ENCODE measurements at regions not wholly inside any gene's neighbourhood (a gene's known extent, or its start where the extent isn't known, plus 50 kb on each side); places are given as distances from the start of the nearest gene placed in this dataset.
"Not testable (repeated sequence)": the region's sequence is repeated elsewhere in the genome, so short reads cannot be mapped to it uniquely, and the experiment has no call there.

- DNase-seq (ENCODE audit: low spot score): no peak
Measured at GRCh38 chr3:176870451-176870850, 326.8 kb downstream of the TBL1XR1 start.

- DNase-seq (ENCODE audit: low spot score): no peak
Measured at GRCh38 chr3:176867681-176868663, 329.3 kb downstream of the TBL1XR1 start.

GRCh38 chr3:176861137-176861536 is 336.1 kb downstream of the TBL1XR1 start:
- no peak for DNase-seq (ENCODE audit: low spot score)

- no peak for DNase-seq (ENCODE audit: low spot score)
Measured at GRCh38 chr3:176856721-176857120, 340.6 kb downstream of the TBL1XR1 start.

GRCh38 chr3:176855901-176856486 is 341.3 kb downstream of the TBL1XR1 start:
- DNase-seq (ENCODE audit: low spot score): no peak

- DNase-seq (ENCODE audit: low spot score): no peak
Measured at GRCh38 chr3:176855213-176855612, 342.1 kb downstream of the TBL1XR1 start.

- DNase-seq (ENCODE audit: low spot score): no peak
Measured at GRCh38 chr3:176850498-176850897, 346.8 kb downstream of the TBL1XR1 start.

- DNase-seq (ENCODE audit: low spot score): no peak
Measured at GRCh38 chr3:176848431-176849214, 348.7 kb downstream of the TBL1XR1 start.

GRCh38 chr3:176842914-176843313 is 354.4 kb downstream of the TBL1XR1 start:
- DNase-seq (ENCODE audit: low spot score): no peak

- no peak for DNase-seq (ENCODE audit: low spot score)
Measured at GRCh38 chr3:176840641-176841286, 356.5 kb downstream of the TBL1XR1 start.

GRCh38 chr3:176839901-176840300 is 357.4 kb downstream of the TBL1XR1 start:
- DNase-seq (ENCODE audit: low spot score): no peak

- DNase-seq (ENCODE audit: low spot score): no peak
Measured at GRCh38 chr3:176839466-176839865, 357.8 kb downstream of the TBL1XR1 start.

GRCh38 chr3:176827244-176827643 is 370.0 kb downstream of the TBL1XR1 start:
- not testable (repeated sequence) for DNase-seq (ENCODE audit: low spot score)

GRCh38 chr3:176824811-176825210 is 372.5 kb downstream of the TBL1XR1 start:
- no peak for DNase-seq (ENCODE audit: low spot score)

GRCh38 chr3:176820764-176821163 is 376.5 kb downstream of the TBL1XR1 start:
- DNase-seq (ENCODE audit: low spot score): no peak

GRCh38 chr3:176816937-176817336 is 380.3 kb downstream of the TBL1XR1 start:
- no peak for DNase-seq (ENCODE audit: low spot score)

GRCh38 chr3:176814285-176814684 is 383.0 kb downstream of the TBL1XR1 start:
- DNase-seq (ENCODE audit: low spot score): peak; percentile 27

- DNase-seq (ENCODE audit: low spot score): no peak
Measured at GRCh38 chr3:176807938-176808337, 389.3 kb downstream of the TBL1XR1 start.

GRCh38 chr3:176799675-176800074 is 397.6 kb downstream of the TBL1XR1 start:
- no peak for DNase-seq (ENCODE audit: low spot score)

GRCh38 chr3:176798680-176799079 is 398.6 kb downstream of the TBL1XR1 start:
- no peak for DNase-seq (ENCODE audit: low spot score)

- DNase-seq (ENCODE audit: low spot score): no peak
Measured at GRCh38 chr3:176796371-176796770, 400.9 kb downstream of the TBL1XR1 start.

- DNase-seq (ENCODE audit: low spot score): no peak
Measured at GRCh38 chr3:176795891-176796290, 401.4 kb downstream of the TBL1XR1 start.

Measured in activated CD4-positive, alpha-beta T cell treated with anti-CD3 and anti-CD28 coated beads, Interleukin-2, Interleukin-4, amounts not matched to agents 100 ng/mL and 50 ng/mL, durations not matched to agents 16 hours and 8 hours (primary cell).